Activated naive CD8-positive, alpha-beta T cell treated with anti-CD3 and anti-CD28 coated beads, Interleukin-2, amount 10 ng/mL, durations not matched to agents 7 days and 5 days (primary cell): ENCODE measurements at regions not wholly inside any gene's neighbourhood (a gene's known extent, or its start where the extent isn't known, plus 50 kb on each side); places are given as distances from the start of the nearest gene placed in this dataset.

Experiments used
- ATAC-seq: fragments of 150-1000 bp; cut with Tn5 transposase; one replicate; pipeline ENCODE4 v1.10.0; 2021; ENCODE audit warnings: low read depth, moderate library complexity
- POLR2A ChIA-PET: fragments of 350-600 bp; sonication (Branson Sonifier 250); formaldehyde crosslinking; loops from one replicate; lab custom pipeline; 2021; ENCODE audit warnings: antibody characterized with exemption; lab: Charles Lee
- DNase-seq: peaks from one replicate; pipeline ENCODE4 v3.0.0; 2021
- H3K27ac Mint-ChIP-seq: one replicate; pipeline ENCODE4 v1.8.0; 2022; ENCODE audit warnings: mild to moderate bottlenecking, mixed read lengths
- H3K27me3 Mint-ChIP-seq: one replicate; pipeline ENCODE4 v1.8.0; 2022; ENCODE audit warnings: mild to moderate bottlenecking, moderate library complexity, mixed read lengths
- H3K36me3 Mint-ChIP-seq: one replicate; pipeline ENCODE4 v1.8.0; 2021; ENCODE audit warnings: mild to moderate bottlenecking, mixed read lengths
- H3K4me1 Mint-ChIP-seq: one replicate; pipeline ENCODE4 v1.8.0; 2021; ENCODE audit warnings: mixed read lengths
- H3K4me3 Mint-ChIP-seq: one replicate; pipeline ENCODE4 v1.8.0; 2022; ENCODE audit warnings: mild to moderate bottlenecking, moderate library complexity, mixed read lengths
- H3K9me3 Mint-ChIP-seq: one replicate; pipeline ENCODE4 v1.8.0; 2021; ENCODE audit warnings: mixed read lengths

- H3K4me3 Mint-ChIP-seq: no peak overlapping the region
Observed at GRCh38 chr1:67960766-67961165, 89.7 kb downstream of the DIRAS3 start.

GRCh38 chr1:67958472-67958871, 92.0 kb downstream of the DIRAS3 start:
- H3K27ac Mint-ChIP-seq: no peak overlapping the region
- POLR2A ChIA-PET: no interaction called here
- peaks cover 2% of the 10 kb centered on the region for H3K27me3 Mint-ChIP-seq
- H3K4me3 Mint-ChIP-seq: no peak overlapping the region
- no peaks in the 10 kb centered on the region for H3K4me1 Mint-ChIP-seq
- peaks cover 2% of the 10 kb centered on the region for H3K9me3 Mint-ChIP-seq
- no peaks in the 10 kb centered on the region for H3K36me3 Mint-ChIP-seq
- ATAC-seq (no peak), DNase-seq (no peak)

More at GRCh38 chr1:67960766-67961165, 89.7 kb downstream of the DIRAS3 start:
- ATAC-seq (no peak), DNase-seq (no peak)
- POLR2A ChIA-PET: no interaction called here
- Mint-ChIP-seq H3K36me3 (no peaks in the 10 kb centered on the region), H3K27me3 (no peaks in the 10 kb centered on the region), H3K9me3 (peaks cover 2% of the 10 kb centered on the region), H3K27ac (no peak overlapping the region), H3K4me1 (no peaks in the 10 kb centered on the region)

GRCh38 chr1:67957066-67957465, 93.4 kb downstream of the DIRAS3 start:
- DNase-seq (no peak), ATAC-seq (no peak)
- POLR2A ChIA-PET: no interaction called here
- Mint-ChIP-seq H3K27ac (no peak overlapping the region), H3K4me1 (no peaks in the 10 kb centered on the region), H3K4me3 (no peak overlapping the region), H3K9me3 (no peaks in the 10 kb centered on the region), H3K27me3 (peaks cover 2% of the 10 kb centered on the region), H3K36me3 (no peaks in the 10 kb centered on the region)

DNA sequence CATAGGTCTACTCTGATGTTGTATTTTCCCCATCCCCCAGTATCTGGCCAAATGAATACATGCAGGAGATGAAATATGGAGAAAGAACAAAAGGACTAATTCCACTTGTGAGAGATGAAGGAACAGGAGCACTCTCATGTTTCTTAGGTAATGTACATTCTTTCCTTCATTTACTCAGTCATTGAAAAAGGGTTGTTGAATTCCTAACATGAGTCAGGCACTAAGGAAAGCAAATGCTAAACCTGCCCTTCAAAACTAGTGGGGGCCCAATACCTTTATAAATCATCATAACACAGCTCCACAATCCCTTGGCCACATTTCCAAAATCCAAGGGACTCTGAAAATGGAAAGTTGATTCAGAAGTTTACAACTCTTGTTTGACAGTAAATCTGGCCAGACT, 94.3 kb downstream of the DIRAS3 start:
- Mint-ChIP-seq H3K27ac (no peak overlapping the region), H3K4me3 (no peak overlapping the region), H3K4me1 (no peaks in the 10 kb centered on the region), H3K9me3 (no peaks in the 10 kb centered on the region), H3K36me3 (no peaks in the 10 kb centered on the region), H3K27me3 (peaks cover 2% of the 10 kb centered on the region)
- DNase-seq (no peak), ATAC-seq (no peak)
- POLR2A ChIA-PET: no interaction called here

DNA sequence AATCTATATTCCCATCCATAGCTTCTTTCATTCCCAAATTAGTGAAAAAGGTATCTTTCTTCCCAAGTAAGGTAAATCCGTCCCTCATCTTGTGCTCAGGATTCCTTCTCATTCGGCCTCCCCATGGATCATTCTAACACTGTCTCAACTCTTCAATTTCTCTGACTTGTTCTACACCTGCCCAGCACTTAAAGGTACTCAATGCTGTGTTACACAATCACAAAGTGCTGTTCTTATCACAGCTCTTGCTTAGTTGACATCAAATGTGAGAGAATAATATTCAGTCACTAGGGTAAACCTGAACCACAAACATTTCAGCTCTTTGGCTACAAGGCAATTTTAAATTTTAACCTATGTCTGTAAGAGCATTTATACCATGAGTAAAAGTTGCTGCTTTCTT, 94.8 kb downstream of the DIRAS3 start:
- POLR2A ChIA-PET: no interaction called here
- Mint-ChIP-seq H3K4me3 (no peak overlapping the region), H3K27ac (no peak overlapping the region), H3K27me3 (peaks cover 2% of the 10 kb centered on the region), H3K4me1 (no peaks in the 10 kb centered on the region), H3K36me3 (no peaks in the 10 kb centered on the region), H3K9me3 (no peaks in the 10 kb centered on the region)
- no peak for ATAC-seq
- no peak for DNase-seq

DNA sequence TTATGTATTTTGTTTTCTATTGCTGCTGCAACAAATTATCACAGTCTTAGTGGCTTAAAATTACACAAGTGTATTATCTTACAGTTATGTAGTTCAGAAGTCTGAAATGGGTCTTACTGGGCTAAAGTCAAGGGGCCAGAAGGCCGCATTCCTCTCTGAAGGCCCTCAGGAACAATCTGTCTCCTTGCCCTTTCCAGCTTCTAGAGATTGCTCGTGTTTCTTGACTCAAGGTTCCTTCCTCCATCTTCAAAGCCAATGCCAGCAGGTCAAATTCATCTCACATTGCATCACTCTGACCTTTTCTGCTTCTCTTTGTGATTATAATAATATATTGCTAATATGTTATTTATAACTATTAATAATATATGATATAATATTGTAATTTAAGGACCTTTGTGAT, 97.1 kb downstream of the DIRAS3 start:
- Mint-ChIP-seq H3K4me3 (no peak overlapping the region), H3K4me1 (no peaks in the 10 kb centered on the region), H3K27me3 (peaks cover 2% of the 10 kb centered on the region), H3K9me3 (no peaks in the 10 kb centered on the region), H3K36me3 (no peaks in the 10 kb centered on the region), H3K27ac (no peak overlapping the region)
- ATAC-seq (no peak), DNase-seq (no peak)
- POLR2A ChIA-PET: no interaction called here

DNA sequence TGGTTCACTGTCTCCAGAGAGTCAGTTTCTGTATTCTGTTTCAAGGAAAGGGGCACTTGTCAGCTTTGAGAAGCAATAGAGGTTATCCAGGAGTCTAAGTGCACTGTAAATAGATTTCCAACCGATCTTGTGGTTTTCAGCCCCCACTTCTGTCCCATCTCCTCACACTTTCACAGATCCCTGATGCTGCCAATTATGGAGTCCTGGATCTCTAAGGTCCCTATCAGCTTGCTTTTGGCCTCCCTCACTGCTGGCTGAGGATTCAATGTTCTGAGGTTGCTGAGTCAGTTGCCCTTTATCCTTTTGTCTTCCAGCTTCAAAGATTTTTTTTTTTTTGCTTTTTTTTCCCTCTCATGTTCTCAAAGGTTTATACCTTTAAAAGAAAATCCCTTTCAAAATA, 98.4 kb downstream of the DIRAS3 start:
- POLR2A ChIA-PET: no interaction called here
- Mint-ChIP-seq H3K4me1 (no peaks in the 10 kb centered on the region), H3K4me3 (no peak overlapping the region), H3K27ac (no peak overlapping the region), H3K36me3 (no peaks in the 10 kb centered on the region), H3K27me3 (peaks cover 2% of the 10 kb centered on the region), H3K9me3 (no peaks in the 10 kb centered on the region)
- no peak for DNase-seq
- no peak for ATAC-seq

DNA sequence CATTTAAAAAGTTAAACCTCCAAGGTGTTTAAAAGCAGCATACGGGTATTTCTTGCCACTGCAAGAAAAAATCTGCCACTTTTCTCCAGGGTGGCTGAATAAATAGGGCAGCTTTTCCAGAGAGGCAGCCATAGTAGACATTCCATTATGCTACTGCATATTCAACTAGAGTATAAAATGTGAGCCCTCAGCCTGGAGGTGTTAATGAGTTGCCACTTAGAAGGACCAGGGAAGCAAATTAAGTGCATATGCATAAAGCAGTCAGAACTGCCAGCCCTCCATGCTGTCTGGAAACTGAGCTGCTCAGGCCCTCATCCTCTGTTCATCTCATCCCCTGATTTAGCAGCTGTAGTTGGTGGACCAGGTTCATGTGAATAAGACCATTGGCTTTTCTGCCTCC, 99.4 kb downstream of the DIRAS3 start:
- Mint-ChIP-seq H3K4me3 (no peak overlapping the region), H3K27ac (no peak overlapping the region), H3K4me1 (no peaks in the 10 kb centered on the region), H3K36me3 (no peaks in the 10 kb centered on the region), H3K9me3 (no peaks in the 10 kb centered on the region), H3K27me3 (peaks cover 2% of the 10 kb centered on the region)
- ATAC-seq (no peak), DNase-seq (no peak)
- POLR2A ChIA-PET: no interaction called here

DNA sequence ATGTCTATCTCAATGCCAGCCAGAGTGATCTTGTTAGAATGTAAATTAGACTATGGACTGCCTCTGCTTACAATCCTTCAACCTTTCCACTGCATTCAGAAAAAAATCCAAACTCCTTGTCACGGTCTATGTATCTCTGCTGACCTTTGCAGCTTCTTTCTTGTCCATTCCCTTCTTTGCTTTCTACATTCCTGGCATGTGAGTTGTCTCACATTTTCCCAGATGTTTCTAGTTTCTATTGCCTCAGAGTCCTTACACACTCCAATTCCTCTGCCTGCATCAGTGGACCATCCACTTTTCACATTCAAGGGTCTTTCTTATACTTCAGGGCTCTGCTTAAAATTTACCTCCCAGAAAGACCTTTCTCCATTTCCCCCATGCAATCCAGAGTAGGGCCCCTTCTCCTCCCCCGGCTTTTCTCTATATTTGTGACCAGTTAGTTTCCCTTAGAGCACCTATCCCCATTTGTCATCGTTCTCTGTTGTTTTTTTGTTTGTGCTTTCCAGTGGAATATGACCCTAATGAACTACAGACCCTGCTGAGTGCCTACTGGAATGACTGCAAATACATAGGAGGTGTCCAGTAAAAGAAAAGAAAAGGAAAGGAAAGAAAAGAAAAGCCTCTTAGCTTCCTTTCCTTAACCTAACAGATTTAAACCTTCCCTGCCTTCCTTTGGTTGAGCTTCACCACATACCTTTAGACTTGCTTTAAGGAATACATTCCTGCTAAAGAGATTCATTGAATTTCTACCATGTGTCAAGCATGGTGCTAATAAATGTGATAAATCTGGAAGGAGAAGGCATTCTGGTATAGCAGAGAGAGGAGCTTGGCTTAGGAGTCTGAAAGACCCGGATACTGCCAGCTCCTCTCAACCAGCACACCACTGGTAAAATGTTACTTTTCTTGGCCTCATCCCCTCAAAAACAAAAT, 102.0 kb downstream of the DIRAS3 start:
- no peak overlapping the region for H3K4me3 Mint-ChIP-seq
- no peaks in the 10 kb centered on the region for H3K9me3 Mint-ChIP-seq
- no peak for DNase-seq
- no peak overlapping the region for H3K27ac Mint-ChIP-seq
- H3K4me1 Mint-ChIP-seq: no peaks in the 10 kb centered on the region
- POLR2A ChIA-PET: no interaction called here
- H3K36me3 Mint-ChIP-seq: no peaks in the 10 kb centered on the region
- H3K27me3 Mint-ChIP-seq: no peaks in the 10 kb centered on the region
- no peak for ATAC-seq

DNA sequence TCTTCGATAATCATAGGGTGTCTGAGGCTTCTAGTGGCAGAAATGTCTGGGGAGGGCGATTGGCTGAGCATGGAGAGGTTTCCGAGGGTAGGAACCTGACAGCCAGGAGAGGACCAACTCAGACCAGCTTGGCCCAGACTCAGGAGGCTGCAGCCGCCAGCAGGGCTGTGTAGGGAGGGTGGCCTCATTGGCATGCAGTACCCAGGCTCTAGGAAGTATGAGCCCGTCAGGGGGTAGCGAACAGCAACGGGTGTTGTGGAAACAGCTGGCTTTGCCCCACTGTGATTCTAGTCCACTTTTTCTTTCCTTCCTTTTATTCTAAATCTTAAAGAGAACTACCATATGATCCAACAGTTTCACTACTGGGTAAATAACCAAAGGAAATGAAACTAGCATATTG, 103.3 kb downstream of the DIRAS3 start:
- Mint-ChIP-seq H3K36me3 (no peaks in the 10 kb centered on the region), H3K9me3 (no peaks in the 10 kb centered on the region), H3K27me3 (no peaks in the 10 kb centered on the region), H3K27ac (no peak overlapping the region), H3K4me3 (no peak overlapping the region), H3K4me1 (no peaks in the 10 kb centered on the region)
- POLR2A ChIA-PET: no interaction called here
- ATAC-seq: no peak
- no peak for DNase-seq

GRCh38 chr1:67945733-67946374, 104.6 kb downstream of the DIRAS3 start:
- H3K4me3 Mint-ChIP-seq: no peak overlapping the region
- H3K27ac Mint-ChIP-seq: no peak overlapping the region
- H3K36me3 Mint-ChIP-seq: no peaks in the 10 kb centered on the region
- DNase-seq: no peak
- no peaks in the 10 kb centered on the region for H3K27me3 Mint-ChIP-seq
- no peaks in the 10 kb centered on the region for H3K9me3 Mint-ChIP-seq
- no peak for ATAC-seq
- no peaks in the 10 kb centered on the region for H3K4me1 Mint-ChIP-seq
- POLR2A ChIA-PET: no interaction called here

GRCh38 chr1:67942274-67942673, 108.2 kb downstream of the DIRAS3 start:
- DNase-seq: no peak
- no peak for ATAC-seq
- Mint-ChIP-seq H3K27me3 (no peaks in the 10 kb centered on the region), H3K36me3 (no peaks in the 10 kb centered on the region), H3K4me3 (no peak overlapping the region), H3K27ac (no peak overlapping the region), H3K9me3 (no peaks in the 10 kb centered on the region), H3K4me1 (no peaks in the 10 kb centered on the region)
- POLR2A ChIA-PET: no interaction called here

DNA sequence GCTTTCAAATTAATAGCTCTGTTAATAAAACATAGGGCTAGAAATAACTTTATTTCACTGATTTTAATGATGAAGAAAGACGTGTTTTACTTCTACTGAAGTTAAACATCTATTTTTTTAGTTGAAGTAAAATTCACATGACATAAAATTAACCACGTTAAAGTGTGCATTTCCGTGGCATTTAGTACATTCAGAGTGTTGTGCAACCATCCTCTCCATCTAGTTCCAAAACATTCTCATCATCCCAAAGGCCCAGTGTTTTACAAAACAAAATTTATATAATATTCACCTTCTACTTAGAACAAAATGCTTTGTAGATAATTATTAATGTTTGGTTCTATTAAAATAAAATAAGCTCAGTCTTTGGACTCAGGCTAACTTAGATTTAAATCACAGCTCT, 108.5 kb upstream of the GNG12 start:
- no peaks in the 10 kb centered on the region for H3K4me1 Mint-ChIP-seq
- H3K27me3 Mint-ChIP-seq: no peaks in the 10 kb centered on the region
- POLR2A ChIA-PET: no interaction called here
- H3K36me3 Mint-ChIP-seq: no peaks in the 10 kb centered on the region
- H3K27ac Mint-ChIP-seq: no peak overlapping the region
- DNase-seq (no peak), ATAC-seq (no peak)
- H3K9me3 Mint-ChIP-seq: no peaks in the 10 kb centered on the region
- no peak overlapping the region for H3K4me3 Mint-ChIP-seq

- H3K36me3 Mint-ChIP-seq: no peaks in the 10 kb centered on the region
Observed at GRCh38 chr1:67941155-67941554, 107.9 kb upstream of the GNG12 start.

More at GRCh38 chr1:67941155-67941554, 107.9 kb upstream of the GNG12 start:
- no peak for ATAC-seq
- Mint-ChIP-seq H3K4me1 (no peaks in the 10 kb centered on the region), H3K4me3 (no peak overlapping the region), H3K27ac (no peak overlapping the region), H3K27me3 (no peaks in the 10 kb centered on the region), H3K9me3 (no peaks in the 10 kb centered on the region)
- no peak for DNase-seq
- POLR2A ChIA-PET: no interaction called here
